ENCODE measurements at regions not wholly inside any gene's neighbourhood (a gene's known extent, or its start where the extent isn't known, plus 50 kb on each side); places are given as distances from the start of the nearest gene placed in this dataset.

DNA sequence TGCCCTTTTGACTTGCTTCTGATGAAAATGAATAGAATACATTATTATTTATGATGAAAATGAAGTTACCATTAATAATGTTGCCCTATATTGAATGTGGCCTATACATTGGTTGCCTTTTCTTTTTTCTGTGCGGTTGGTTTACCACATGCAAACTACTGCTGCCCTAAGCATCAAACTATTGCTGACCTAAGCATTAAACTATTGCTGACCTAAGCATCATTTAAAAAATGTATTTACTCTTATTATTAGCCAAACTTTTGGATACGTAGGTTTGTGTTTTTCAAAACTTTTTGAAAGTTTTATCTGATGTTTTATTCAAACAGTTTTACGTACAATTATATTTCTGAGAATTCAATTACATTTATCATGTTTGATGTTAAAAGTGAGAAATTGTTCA, 76.0 kb upstream of the CDH10 start:
- no peak for DNase-seq (ENCODE audit: low read depth)

DNA sequence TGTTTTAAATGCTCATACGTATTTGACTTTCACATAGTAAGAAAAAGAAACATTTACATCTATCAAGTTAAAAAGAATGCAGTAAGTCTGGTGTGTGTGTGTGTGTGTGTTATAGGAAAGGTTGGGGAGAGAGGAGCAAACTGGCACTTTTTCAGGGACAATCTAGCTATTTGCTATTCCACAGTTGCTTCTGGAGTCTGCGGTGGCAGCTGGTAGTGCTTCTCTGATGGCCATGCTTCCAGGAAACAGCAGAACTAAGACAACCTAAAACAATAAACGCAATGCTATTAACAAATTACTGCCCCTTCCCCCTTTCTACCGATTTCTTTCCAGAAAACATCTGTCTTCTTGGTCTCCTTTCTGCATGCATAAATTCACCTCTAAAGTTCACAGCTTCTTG, 70.0 kb upstream of the CDH10 start:
- DNase-seq (ENCODE audit: low read depth), result peak; percentile 37

DNA sequence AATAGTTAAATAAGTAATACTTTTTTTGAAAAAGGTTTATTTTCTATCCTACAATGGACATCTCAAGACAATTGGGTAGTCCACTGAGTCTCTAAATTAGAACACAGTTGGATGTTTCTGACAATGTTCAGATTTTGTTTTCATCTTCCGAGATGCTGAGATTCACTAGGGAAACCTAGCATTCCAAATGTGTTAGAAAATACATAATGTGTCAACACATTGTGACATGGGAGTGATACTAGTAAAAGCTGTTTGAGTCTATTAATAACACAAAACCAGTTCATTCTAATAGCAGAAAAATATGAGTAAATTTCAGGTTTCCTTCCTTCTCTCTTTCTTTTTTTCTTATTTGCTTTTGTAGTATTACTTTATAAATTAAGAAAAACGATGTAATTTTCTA, 68.2 kb upstream of the CDH10 start:
- no peak for DNase-seq (ENCODE audit: low read depth)

DNA sequence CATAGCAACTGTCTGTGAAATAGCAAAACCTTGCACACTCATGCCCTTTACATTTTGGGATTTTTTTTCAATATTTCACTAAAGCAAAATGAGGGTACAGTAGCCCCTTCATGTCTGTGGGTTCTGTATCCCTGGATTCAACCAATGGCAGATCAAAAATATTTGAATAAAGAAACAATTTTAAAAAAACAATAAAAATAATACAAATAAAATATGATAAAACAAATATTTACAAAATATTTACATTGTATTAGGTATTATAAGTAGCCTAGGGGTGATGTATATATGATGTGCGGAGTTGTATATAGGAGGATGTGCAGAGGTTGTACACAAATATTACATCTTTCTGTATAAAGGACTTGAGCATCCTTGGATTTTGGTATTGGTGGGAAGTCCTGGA, 67.3 kb upstream of the CDH10 start:
- DNase-seq (ENCODE audit: low read depth), result no peak

DNA sequence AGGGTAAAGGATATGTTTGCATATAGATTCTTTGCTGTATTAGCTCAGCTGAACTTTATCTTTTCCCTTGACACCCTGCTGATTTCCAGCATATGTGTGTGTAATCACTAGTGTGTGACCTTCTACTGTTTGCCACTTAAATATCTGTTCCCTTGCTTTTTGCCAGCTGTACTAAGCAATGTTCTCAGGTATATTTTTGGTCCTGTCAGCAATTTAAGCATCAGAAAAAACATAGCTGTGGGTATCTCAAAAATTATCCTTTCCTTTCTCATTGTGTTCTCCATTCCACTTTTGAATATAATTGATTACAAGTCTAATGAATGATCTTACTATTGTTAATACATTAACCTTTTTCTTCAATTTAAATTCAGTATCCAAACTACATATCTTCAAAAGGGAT, 59.2 kb upstream of the CDH10 start:
- no peak for DNase-seq (ENCODE audit: low read depth)
